ENCODE measurements at regions not wholly inside any gene's neighbourhood (a gene's known extent, or its start where the extent isn't known, plus 50 kb on each side); places are given as distances from the start of the nearest gene placed in this dataset.

- DNase-seq (ENCODE audit: low read depth): no peak
- no peak overlapping the region for H3K4me3 ChIP-seq (ENCODE audit: low read depth, low read length)
- TF ChIP-seq CTCF (IDR thresholded peaks at IDR 0.05; ENCODE audit: insufficient read depth, low read depth, low read length): no peak
Observed at GRCh38 chr14:86279405-86279804, 749.5 kb downstream of the FLRT2 start.

- TF ChIP-seq CTCF (IDR thresholded peaks at IDR 0.05; ENCODE audit: insufficient read depth, low read depth, low read length): no peak
- H3K4me3 ChIP-seq (ENCODE audit: low read depth, low read length): no peak overlapping the region
- DNase-seq (ENCODE audit: low read depth): no peak
Observed at GRCh38 chr14:86257973-86258372, 728.0 kb downstream of the FLRT2 start.

GRCh38 chr14:86243158-86243557 is 713.2 kb downstream of the FLRT2 start:
- TF ChIP-seq CTCF (IDR thresholded peaks at IDR 0.05; ENCODE audit: insufficient read depth, low read depth, low read length): no peak
- H3K4me3 ChIP-seq (ENCODE audit: low read depth, low read length): no peak overlapping the region
- DNase-seq (ENCODE audit: low read depth): no peak

- no peak overlapping the region for H3K4me3 ChIP-seq (ENCODE audit: low read depth, low read length)
- TF ChIP-seq CTCF (IDR thresholded peaks at IDR 0.05; ENCODE audit: insufficient read depth, low read depth, low read length): no peak
- no peak for DNase-seq (ENCODE audit: low read depth)
Observed at GRCh38 chr14:86237733-86238132, 707.8 kb downstream of the FLRT2 start.

- H3K4me3 ChIP-seq (ENCODE audit: low read depth, low read length): no peak overlapping the region
- TF ChIP-seq CTCF (IDR thresholded peaks at IDR 0.05; ENCODE audit: insufficient read depth, low read depth, low read length): no peak
- no peak for DNase-seq (ENCODE audit: low read depth)
Observed at GRCh38 chr14:86221755-86222154, 691.8 kb downstream of the FLRT2 start.

- no peak for DNase-seq (ENCODE audit: low read depth)
- no peak overlapping the region for H3K4me3 ChIP-seq (ENCODE audit: low read depth, low read length)
- no peak for TF ChIP-seq CTCF (IDR thresholded peaks at IDR 0.05; ENCODE audit: insufficient read depth, low read depth, low read length)
Observed at GRCh38 chr14:86221000-86221399, 691.1 kb downstream of the FLRT2 start.

- TF ChIP-seq CTCF (IDR thresholded peaks at IDR 0.05; ENCODE audit: insufficient read depth, low read depth, low read length): no peak
- no peak for DNase-seq (ENCODE audit: low read depth)
- no peak overlapping the region for H3K4me3 ChIP-seq (ENCODE audit: low read depth, low read length)
Observed at GRCh38 chr14:86217523-86217922, 687.6 kb downstream of the FLRT2 start.

All from fibroblast of villous mesenchyme (primary cell).